ENCODE measurements at regions not wholly inside any gene's neighbourhood (a gene's known extent, or its start where the extent isn't known, plus 50 kb on each side); places are given as distances from the start of the nearest gene placed in this dataset.

DNA sequence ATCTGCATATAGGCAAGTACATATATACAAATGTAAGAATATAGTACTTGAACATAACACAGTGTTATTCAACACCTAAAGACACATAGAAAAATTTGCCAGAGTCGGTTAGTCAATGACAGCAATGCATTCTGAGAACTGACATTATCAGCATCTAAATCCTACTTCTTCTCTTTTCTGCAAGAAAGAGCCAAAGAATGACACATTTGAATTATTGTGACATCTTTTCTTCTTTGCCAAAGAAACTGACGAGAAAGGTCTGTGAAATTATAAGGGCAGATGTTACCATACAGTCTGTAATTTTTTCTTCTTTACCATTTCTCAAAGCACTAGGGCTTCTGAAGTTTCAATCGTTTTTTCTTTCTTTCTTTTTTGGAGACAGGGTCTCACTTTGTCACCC, 350.9 kb upstream of the NBEA start:
- no peak for TF ChIP-seq POLR2A (IDR thresholded peaks at IDR 0.05)
- TF ChIP-seq, protein P1, sequence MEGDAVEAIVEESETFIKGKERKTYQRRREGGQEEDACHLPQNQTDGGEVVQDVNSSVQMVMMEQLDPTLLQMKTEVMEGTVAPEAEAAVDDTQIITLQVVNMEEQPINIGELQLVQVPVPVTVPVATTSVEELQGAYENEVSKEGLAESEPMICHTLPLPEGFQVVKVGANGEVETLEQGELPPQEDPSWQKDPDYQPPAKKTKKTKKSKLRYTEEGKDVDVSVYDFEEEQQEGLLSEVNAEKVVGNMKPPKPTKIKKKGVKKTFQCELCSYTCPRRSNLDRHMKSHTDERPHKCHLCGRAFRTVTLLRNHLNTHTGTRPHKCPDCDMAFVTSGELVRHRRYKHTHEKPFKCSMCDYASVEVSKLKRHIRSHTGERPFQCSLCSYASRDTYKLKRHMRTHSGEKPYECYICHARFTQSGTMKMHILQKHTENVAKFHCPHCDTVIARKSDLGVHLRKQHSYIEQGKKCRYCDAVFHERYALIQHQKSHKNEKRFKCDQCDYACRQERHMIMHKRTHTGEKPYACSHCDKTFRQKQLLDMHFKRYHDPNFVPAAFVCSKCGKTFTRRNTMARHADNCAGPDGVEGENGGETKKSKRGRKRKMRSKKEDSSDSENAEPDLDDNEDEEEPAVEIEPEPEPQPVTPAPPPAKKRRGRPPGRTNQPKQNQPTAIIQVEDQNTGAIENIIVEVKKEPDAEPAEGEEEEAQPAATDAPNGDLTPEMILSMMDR (IDR thresholded peaks at IDR 0.05): no peak

All from thyroid gland (tissue), 4 donors.